ENCODE measurements at regions not wholly inside any gene's neighbourhood (a gene's known extent, or its start where the extent isn't known, plus 50 kb on each side); places are given as distances from the start of the nearest gene placed in this dataset.

GRCh38 chr13:44084146-44084545 is 204.4 kb downstream of the LACC1 start:
- TF ChIP-seq, protein P1, sequence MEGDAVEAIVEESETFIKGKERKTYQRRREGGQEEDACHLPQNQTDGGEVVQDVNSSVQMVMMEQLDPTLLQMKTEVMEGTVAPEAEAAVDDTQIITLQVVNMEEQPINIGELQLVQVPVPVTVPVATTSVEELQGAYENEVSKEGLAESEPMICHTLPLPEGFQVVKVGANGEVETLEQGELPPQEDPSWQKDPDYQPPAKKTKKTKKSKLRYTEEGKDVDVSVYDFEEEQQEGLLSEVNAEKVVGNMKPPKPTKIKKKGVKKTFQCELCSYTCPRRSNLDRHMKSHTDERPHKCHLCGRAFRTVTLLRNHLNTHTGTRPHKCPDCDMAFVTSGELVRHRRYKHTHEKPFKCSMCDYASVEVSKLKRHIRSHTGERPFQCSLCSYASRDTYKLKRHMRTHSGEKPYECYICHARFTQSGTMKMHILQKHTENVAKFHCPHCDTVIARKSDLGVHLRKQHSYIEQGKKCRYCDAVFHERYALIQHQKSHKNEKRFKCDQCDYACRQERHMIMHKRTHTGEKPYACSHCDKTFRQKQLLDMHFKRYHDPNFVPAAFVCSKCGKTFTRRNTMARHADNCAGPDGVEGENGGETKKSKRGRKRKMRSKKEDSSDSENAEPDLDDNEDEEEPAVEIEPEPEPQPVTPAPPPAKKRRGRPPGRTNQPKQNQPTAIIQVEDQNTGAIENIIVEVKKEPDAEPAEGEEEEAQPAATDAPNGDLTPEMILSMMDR (conservative IDR thresholded peaks at IDR 0.05; ENCODE audit: low read length): no peak
- TF ChIP-seq EZH2phosphoT487 (IDR thresholded peaks at IDR 0.05; ENCODE audit: borderline replicate concordance, low read depth, low read length): no peak

Measured in OCI-LY7 (cell line).